ENCODE measurements at regions not wholly inside any gene's neighbourhood (a gene's known extent, or its start where the extent isn't known, plus 50 kb on each side); places are given as distances from the start of the nearest gene placed in this dataset.

DNA sequence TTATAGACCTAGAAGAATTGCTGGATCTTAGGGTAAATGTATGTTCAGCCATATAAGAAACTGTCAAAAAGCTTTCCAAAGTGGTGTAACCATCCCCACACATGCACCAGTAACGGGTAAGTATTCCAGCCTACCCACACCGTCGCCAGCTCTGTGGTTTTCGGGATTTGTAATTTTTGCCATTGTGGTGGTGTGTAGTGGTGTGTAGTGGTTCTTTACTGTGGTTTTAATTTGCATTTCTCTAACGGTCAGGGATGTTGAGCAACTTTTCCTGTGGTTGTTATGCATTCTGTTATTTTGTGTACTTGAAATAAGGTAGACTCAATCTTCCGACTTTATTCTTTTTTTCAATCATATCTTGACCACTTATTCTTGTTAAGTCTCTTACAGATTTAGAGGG lies 342.4 kb upstream of the AJAP1 start:
- no peak for TF ChIP-seq POLR2A (IDR thresholded peaks at IDR 0.05)
- TF ChIP-seq, protein P1, sequence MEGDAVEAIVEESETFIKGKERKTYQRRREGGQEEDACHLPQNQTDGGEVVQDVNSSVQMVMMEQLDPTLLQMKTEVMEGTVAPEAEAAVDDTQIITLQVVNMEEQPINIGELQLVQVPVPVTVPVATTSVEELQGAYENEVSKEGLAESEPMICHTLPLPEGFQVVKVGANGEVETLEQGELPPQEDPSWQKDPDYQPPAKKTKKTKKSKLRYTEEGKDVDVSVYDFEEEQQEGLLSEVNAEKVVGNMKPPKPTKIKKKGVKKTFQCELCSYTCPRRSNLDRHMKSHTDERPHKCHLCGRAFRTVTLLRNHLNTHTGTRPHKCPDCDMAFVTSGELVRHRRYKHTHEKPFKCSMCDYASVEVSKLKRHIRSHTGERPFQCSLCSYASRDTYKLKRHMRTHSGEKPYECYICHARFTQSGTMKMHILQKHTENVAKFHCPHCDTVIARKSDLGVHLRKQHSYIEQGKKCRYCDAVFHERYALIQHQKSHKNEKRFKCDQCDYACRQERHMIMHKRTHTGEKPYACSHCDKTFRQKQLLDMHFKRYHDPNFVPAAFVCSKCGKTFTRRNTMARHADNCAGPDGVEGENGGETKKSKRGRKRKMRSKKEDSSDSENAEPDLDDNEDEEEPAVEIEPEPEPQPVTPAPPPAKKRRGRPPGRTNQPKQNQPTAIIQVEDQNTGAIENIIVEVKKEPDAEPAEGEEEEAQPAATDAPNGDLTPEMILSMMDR (IDR thresholded peaks at IDR 0.05) = no peak

All from right lobe of liver (tissue), 4 donors.